Gastrocnemius medialis (tissue), 4 donors: ENCODE measurements at regions not wholly inside any gene's neighbourhood (a gene's known extent, or its start where the extent isn't known, plus 50 kb on each side); places are given as distances from the start of the nearest gene placed in this dataset.

Experiments used
- CTCF ChIP-seq, 5 experiments: fragments of 450-650 bp in 3 of 5; fragments of 200-600 bp in 2 of 5; sonication (generic) in 2 of 5; IDR thresholded peaks in 4 of 5; conservative IDR thresholded peaks in 1 of 5; 1 replicate in 4 of 5; 2 replicates in 1 of 5; pipeline ENCODE4 v1.5.1; 2016 to 2019; ENCODE audit warnings: antibody characterized with exemption in 5 of 5, mild to moderate bottlenecking in 3 of 5, moderate library complexity in 3 of 5
- POLR2A ChIP-seq, 2 donors: fragments of 450-650 bp; IDR thresholded peaks; one replicate each; pipeline ENCODE4 v1.6.1; 2017; ENCODE audit warnings: antibody characterized with exemption in 2 of 2, mild to moderate bottlenecking in 2 of 2, moderate library complexity in 2 of 2

GRCh38 chr20:39181490-39181889, 219.3 kb downstream of the DHX35 start:
- TF ChIP-seq POLR2A (IDR thresholded peaks at IDR 0.05) = no peak
- no peak for TF ChIP-seq CTCF (IDR thresholded peaks at IDR 0.05 in 4 of 5, conservative IDR thresholded peaks at IDR 0.05 in 1 of 5)
